ENCODE measurements at regions not wholly inside any gene's neighbourhood (a gene's known extent, or its start where the extent isn't known, plus 50 kb on each side); places are given as distances from the start of the nearest gene placed in this dataset.

DNA sequence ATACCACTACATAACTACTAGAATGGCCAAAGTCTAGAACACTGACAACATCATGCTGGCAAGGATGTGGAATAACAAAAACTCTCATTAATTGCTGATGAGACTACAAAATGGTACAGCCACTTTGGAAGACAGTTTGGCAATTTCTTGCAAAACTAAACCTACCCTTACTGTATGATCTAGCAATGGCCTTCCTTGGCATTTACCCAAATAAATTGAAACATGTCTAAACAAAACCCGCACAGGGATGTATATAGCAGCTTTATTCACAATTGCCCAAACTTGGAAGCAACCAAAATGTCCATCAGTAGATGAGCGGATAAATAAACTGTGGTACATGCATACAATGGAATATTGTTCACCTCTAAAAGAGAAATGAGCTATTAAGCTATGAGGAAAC, 87.9 kb upstream of the SLC24A5 start:
- no peak for TF ChIP-seq EZH2phosphoT487 (IDR thresholded peaks at IDR 0.05; ENCODE audit: low read length)
- TF ChIP-seq, protein P1, sequence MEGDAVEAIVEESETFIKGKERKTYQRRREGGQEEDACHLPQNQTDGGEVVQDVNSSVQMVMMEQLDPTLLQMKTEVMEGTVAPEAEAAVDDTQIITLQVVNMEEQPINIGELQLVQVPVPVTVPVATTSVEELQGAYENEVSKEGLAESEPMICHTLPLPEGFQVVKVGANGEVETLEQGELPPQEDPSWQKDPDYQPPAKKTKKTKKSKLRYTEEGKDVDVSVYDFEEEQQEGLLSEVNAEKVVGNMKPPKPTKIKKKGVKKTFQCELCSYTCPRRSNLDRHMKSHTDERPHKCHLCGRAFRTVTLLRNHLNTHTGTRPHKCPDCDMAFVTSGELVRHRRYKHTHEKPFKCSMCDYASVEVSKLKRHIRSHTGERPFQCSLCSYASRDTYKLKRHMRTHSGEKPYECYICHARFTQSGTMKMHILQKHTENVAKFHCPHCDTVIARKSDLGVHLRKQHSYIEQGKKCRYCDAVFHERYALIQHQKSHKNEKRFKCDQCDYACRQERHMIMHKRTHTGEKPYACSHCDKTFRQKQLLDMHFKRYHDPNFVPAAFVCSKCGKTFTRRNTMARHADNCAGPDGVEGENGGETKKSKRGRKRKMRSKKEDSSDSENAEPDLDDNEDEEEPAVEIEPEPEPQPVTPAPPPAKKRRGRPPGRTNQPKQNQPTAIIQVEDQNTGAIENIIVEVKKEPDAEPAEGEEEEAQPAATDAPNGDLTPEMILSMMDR (IDR thresholded peaks at IDR 0.05; ENCODE audit: low read length): no peak
